IPS DF 6.9 (cell line): ENCODE measurements at regions not wholly inside any gene's neighbourhood (a gene's known extent, or its start where the extent isn't known, plus 50 kb on each side); places are given as distances from the start of the nearest gene placed in this dataset.
"Not testable (repeated sequence)": the region's sequence is repeated elsewhere in the genome, so short reads cannot be mapped to it uniquely, and the experiment has no call there.

Source experiments
- DNase-seq: peaks from one replicate; pipeline ENCODE4 v3.0.0-alpha.2; 2013; ENCODE audit warnings: low read depth, low spot score
- H3K27ac ChIP-seq: one replicate; pipeline ENCODE4 v1.5.1; 2013; ENCODE audit warnings: low read length, control low read depth
- H3K27me3 ChIP-seq: 2 replicates; pipeline ENCODE4 v1.6.1; 2013; ENCODE audit warnings: mild to moderate bottlenecking, low read length; ENCODE audit not compliant: control insufficient read depth, insufficient read depth
- H3K36me3 ChIP-seq: 2 replicates; pipeline ENCODE4 v1.6.1; 2013; ENCODE audit warnings: low read length; ENCODE audit not compliant: control insufficient read depth, insufficient read depth
- H3K4me1 ChIP-seq: 2 replicates; pipeline ENCODE4 v1.6.1; 2013; ENCODE audit warnings: low read length; ENCODE audit not compliant: control insufficient read depth, insufficient read depth
- H3K4me3 ChIP-seq: 2 replicates; pipeline ENCODE4 v1.5.1; 2013; ENCODE audit warnings: mild to moderate bottlenecking, low read length
- H3K9me3 ChIP-seq: 2 replicates; pipeline ENCODE4 v1.6.1; 2013; ENCODE audit warnings: low read length, inconsistent platforms; ENCODE audit not compliant: control insufficient read depth, insufficient read depth
- WGBS: extraction: QIAGEN DNeasy Blood & Tissue Kit; methylation state at CpG from one replicate; pipeline ENCODE4 v1.1.7; 2013; ENCODE audit warnings: mixed read lengths, missing lambda C conversion rate; ENCODE audit not compliant: insufficient read length, insufficient coverage; 5-methylcytosine and 5-hydroxymethylcytosine counted together

DNA sequence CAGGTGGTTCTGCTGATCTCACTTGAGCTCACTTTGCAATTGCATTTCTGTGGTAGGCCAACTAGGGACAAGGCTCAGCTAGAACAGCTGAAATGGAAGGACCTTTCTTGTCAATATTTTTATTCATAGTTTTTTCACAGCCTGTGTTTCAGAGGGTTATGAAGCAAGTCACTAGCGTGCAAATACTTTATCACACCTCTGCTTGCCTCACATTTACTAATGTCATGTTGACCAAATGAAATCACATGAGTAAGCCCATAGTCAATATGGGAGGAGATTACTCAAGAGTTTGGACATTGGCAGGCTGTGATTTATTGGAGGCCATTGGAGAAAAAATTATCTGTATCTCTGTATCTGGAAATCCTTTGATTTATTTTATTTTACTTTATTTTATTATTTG, 628.3 kb upstream of the EPHA5 start:
- Histone ChIP-seq H3K36me3 (no peaks in the 10 kb centered on the region), H3K4me1 (no peaks in the 10 kb centered on the region), H3K27ac (no peak overlapping the region), H3K27me3 (no peaks in the 10 kb centered on the region), H3K9me3 (no peaks in the 10 kb centered on the region), H3K4me3 (no peak overlapping the region)
- no peak for DNase-seq
- no CpG with 5 or more reads among the region's 1 CpG for WGBS

DNA sequence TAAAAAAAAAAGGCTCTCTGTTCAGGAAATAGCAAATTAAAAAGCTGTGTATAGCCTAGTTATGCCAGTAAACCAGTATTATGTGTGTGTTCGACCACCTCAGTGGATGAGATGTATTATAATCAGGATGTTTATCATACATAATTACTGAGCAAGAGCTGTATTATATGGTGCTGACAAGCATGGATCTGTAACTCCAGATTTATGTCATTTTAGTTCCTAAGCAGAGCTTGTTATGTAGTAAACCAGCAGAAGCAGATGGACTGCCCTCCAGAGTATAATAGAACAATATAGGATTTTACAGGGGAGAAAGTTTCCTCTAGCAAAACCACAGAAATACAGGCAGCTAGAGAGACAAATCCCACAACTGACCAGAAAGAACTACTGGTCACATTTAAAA, 627.4 kb upstream of the EPHA5 start:
- no CpG with 5 or more reads among the region's 1 CpG for WGBS
- Histone ChIP-seq H3K27ac (no peak overlapping the region), H3K27me3 (no peaks in the 10 kb centered on the region), H3K36me3 (no peaks in the 10 kb centered on the region), H3K4me3 (no peak overlapping the region), H3K4me1 (no peaks in the 10 kb centered on the region; the same call in 1 of the 2 replicates), H3K9me3 (no peaks in the 10 kb centered on the region)
- DNase-seq, result no peak

DNA sequence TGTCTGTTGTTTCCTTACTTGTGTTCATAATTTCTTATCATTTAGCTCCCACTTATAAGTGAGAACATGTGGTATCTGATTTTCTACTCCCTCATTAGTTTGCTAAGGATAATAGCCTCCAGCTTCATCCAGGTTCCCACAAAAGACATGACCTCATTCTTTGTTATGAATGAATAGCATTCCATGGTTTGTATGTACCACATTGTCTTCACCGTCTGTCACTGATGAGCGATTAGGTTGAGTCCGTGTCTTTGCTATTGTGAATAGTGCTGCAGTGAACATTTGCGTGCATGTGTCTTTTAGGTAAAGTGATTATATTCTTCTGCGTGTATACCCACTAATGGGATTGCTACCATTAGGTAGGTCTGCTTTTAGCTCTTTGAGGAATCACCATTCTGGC, 624.3 kb upstream of the EPHA5 start:
- Histone ChIP-seq H3K27me3 (no peaks in the 10 kb centered on the region), H3K36me3 (no peaks in the 10 kb centered on the region), H3K9me3 (no peaks in the 10 kb centered on the region), H3K4me1 (no peaks in the 10 kb centered on the region; the same call in 1 of the 2 replicates), H3K4me3 (no peak overlapping the region), H3K27ac (no peak overlapping the region)
- no CpG with 5 or more reads among the region's 5 CpGs for WGBS
- no peak for DNase-seq

DNA sequence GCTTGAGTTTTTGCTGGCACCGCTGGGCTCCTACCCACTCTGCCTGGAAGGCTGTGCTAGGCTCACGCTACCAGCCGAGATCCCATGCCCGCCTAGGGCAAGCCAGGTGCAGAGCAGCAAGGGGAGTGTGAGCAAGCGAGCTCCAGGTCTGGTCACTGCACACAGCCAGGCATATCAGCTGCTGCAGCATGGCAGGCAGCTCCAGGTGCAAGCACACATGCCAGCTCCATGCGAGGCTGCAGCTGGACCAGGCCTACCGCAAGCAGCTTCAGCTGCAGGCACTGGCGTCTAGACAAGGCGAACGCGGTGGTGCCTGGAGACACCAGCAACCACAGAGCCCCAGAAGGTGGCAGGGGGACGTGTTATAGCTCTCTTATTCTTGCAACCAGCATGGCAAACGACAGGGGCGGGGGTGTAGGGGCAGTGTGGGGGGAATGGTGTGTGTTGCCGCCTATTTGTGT, 614.7 kb upstream of the EPHA5 start:
- H3K27ac ChIP-seq, result no peak overlapping the region
- H3K4me3 ChIP-seq, result no peak overlapping the region
- WGBS, result no CpG with 5 or more reads among the region's 15 CpGs
- no peaks in the 10 kb centered on the region for H3K36me3 ChIP-seq
- H3K27me3 ChIP-seq, result no peaks in the 10 kb centered on the region
- no peaks in the 10 kb centered on the region for H3K9me3 ChIP-seq
- no peaks in the 10 kb centered on the region for H3K4me1 ChIP-seq
- no peak for DNase-seq

DNA sequence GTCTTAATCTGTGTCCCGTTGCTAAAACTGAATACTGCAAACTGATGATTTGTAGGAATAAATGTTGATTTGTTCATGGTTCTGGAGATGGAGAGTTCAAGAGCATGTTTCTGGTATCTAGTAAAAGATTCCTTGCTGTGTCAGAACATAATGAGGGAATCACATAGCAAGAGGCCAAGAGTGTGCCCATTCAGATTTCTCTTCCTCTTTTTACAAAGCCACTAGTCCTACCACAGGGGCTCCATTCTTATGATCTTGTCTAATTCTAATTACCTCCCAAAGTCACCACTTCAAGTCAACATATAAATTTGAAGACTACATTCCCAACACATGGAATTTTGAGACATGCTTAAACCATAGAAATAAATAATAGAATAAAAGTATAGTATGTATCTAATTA, 608.8 kb upstream of the EPHA5 start:
- DNase-seq, result no peak
- H3K4me1 ChIP-seq, result no peaks in the 10 kb centered on the region
- no CpG with 5 or more reads among the region's 1 CpG for WGBS

DNA sequence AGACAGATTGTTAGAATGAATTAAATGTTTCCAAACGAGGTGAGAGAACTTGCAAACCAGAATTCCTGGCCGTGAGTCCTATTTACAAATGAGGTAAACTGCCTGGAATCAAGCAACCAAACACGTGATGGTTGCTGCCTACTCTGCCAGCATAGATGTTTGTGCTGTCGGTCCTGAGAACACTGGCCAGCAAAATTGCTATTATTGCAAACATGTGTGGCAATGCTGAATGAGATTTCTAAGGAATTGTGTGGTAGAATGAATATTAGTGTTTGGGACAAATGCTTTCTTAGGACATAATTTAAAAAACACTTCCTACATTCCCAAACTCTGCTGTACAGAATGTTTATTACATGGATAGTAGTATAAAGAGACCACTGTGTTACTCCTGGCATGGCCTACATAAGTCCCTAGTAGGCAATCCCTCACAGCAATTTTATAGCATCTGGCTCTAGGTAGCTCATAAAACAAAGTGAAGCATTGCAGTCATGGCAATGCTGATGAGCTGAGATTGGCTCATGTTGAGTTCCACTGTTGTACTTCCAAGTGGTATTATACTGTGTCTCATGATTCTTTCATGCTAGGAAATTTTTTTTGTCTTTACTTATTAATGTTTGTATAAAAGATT, 605.2 kb upstream of the EPHA5 start:
- Histone ChIP-seq H3K36me3 (no peaks in the 10 kb centered on the region), H3K27me3 (no peaks in the 10 kb centered on the region), H3K4me1 (no peaks in the 10 kb centered on the region), H3K4me3 (no peak overlapping the region), H3K9me3 (no peaks in the 10 kb centered on the region), H3K27ac (no peak overlapping the region)
- no peak for DNase-seq
- no CpG with 5 or more reads among the region's 4 CpGs for WGBS

More for the DNA sequence above, 608.8 kb upstream of the EPHA5 start:
- Histone ChIP-seq H3K27me3 (no peaks in the 10 kb centered on the region), H3K4me3 (no peak overlapping the region), H3K27ac (no peak overlapping the region), H3K36me3 (no peaks in the 10 kb centered on the region), H3K9me3 (no peaks in the 10 kb centered on the region)

DNA sequence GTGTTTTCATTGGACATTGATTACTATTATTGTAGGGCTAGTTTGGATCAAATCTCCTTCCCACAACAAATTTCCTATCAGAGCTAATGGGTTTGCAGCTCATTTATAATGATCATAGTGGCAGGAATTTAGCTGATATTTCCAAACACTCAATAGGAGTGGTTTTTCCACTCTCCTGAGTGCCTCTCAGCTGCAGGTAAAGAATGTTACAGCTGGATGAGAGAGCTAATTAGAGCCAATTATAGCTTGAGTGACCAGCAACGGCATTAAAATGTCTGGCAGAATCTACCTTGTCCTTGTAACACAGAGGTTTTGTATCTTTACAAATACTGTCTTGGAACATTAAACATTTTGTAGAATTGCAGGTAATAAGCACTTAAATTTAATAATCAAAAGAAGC, 602.8 kb upstream of the EPHA5 start:
- Histone ChIP-seq H3K4me3 (no peak overlapping the region), H3K9me3 (no peaks in the 10 kb centered on the region), H3K27ac (no peak overlapping the region), H3K27me3 (no peaks in the 10 kb centered on the region), H3K36me3 (no peaks in the 10 kb centered on the region), H3K4me1 (no peaks in the 10 kb centered on the region)
- no CpG with 5 or more reads among the region's 1 CpG for whole genome bisulfite sequencing
- DNase-seq, result no peak

DNA sequence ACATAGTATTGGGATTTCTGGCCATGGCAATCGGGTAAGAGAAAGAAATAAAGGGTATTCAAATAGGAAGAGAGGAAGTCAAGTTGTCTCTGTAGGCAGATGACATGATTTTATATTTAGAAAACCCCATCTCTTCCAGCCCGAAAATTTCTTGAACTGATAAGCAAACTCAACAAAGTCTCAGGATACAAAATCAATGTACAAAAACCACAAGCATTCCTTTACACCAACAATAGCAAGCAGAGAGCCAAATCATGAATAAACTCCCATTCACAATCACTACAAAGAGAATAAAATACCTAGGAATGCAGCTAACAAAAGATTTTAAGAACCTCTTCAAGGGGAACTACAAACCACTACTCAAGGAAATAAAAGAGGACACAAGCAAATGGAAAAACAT, 600.1 kb upstream of the EPHA5 start:
- no CpG with 5 or more reads among the region's 2 CpGs for WGBS
- not testable (repeated sequence) for DNase-seq

DNA sequence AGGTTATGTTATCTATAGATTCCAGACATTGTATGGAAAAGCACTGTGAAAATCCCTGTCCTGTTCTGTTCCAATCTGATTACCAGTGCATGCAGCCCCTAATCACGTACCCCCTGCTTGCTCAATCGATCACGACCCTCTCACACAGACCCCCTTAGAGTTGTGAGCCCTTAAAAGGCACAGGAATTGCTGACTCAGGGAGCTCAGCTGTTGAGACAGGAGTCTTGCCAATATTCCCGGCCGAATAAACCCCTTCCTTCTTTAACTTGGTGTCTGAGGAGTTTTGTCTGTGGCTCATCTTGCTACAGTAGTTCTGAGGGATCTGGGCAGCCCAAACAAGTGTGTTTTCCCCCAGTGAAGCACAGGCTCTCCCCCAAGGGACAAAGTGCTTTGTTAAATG, 596.3 kb upstream of the EPHA5 start:
- not testable (repeated sequence) for H3K27ac ChIP-seq, H3K4me1 ChIP-seq, H3K4me3 ChIP-seq, H3K27me3 ChIP-seq, H3K36me3 ChIP-seq, H3K9me3 ChIP-seq, DNase-seq
- no CpG with 5 or more reads among the region's 5 CpGs for WGBS

More for the DNA sequence above, 600.1 kb upstream of the EPHA5 start:
- H3K27ac ChIP-seq, H3K4me3 ChIP-seq, H3K36me3 ChIP-seq, H3K9me3 ChIP-seq, H3K4me1 ChIP-seq, H3K27me3 ChIP-seq: not testable (repeated sequence)

DNA sequence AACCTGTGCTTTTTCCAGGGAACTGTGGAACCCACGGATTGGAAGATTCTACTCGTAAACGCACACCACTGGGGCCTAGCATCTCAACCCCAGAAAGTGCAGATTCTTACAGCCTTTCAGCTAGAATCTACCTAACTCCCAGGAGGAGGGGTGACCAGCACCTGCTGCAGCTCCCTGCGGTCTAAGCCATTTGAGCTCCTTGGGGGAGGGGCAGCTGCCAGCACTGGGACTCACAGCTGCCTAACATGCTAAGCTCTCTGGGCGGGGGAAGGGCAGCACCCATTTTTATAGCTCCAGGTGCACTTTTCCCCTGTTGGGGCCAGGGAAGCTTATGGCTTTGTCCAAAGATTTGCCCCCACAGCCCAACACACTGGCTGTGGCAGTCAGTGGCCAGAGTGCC, 595.7 kb upstream of the EPHA5 start:
- Histone ChIP-seq H3K36me3 (no peaks in the 10 kb centered on the region), H3K4me3 (no peak overlapping the region), H3K4me1 (no peaks in the 10 kb centered on the region), H3K9me3 (no peaks in the 10 kb centered on the region), H3K27me3 (no peaks in the 10 kb centered on the region), H3K27ac (no peak overlapping the region)
- no peak for DNase-seq
- WGBS, result no CpG with 5 or more reads among the region's 5 CpGs

DNA sequence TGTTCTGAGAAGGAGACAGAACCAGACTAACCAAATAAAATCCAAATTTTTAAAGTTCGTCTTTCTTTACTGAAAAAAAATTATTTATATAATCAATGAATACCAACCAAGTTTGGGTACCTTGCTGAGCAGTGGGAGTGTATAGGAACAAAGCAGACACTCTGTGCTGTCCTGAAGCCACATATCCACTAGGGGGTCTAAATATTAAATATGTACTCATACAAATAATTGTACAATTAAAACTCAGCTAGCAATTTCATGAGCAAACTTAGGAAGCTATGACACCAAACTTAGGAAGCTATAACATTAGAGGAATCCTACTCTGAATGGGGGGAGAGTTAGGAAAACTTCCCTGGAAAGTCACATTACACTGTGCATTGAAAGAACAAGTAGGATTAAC, 582.0 kb upstream of the EPHA5 start:
- Histone ChIP-seq H3K4me1 (no peaks in the 10 kb centered on the region), H3K27me3 (no peaks in the 10 kb centered on the region), H3K4me3 (no peak overlapping the region), H3K9me3 (no peaks in the 10 kb centered on the region), H3K36me3 (no peaks in the 10 kb centered on the region), H3K27ac (no peak overlapping the region)
- no CpG with 5 or more reads among the region's 1 CpG for WGBS
- DNase-seq, result no peak
